DOHH2 (cell line): ENCODE measurements at regions not wholly inside any gene's neighbourhood (a gene's known extent, or its start where the extent isn't known, plus 50 kb on each side); places are given as distances from the start of the nearest gene placed in this dataset.

Experiments used
- H3F3A ChIP-seq: fragments of 200-600 bp; sonication (generic), shearing (Covaris generic); 2 replicates; pipeline ENCODE4 v1.6.0; 2016; ENCODE audit warnings: antibody characterized with exemption, mild to moderate bottlenecking; ENCODE audit not compliant: control insufficient read depth, insufficient read depth
- H3K27ac ChIP-seq: fragments of 200-600 bp; sonication (generic); 2 replicates; pipeline ENCODE4 v1.5.1; 2014; ENCODE audit warnings: low read depth, mild to moderate bottlenecking, low read length, moderate library complexity
- H3K27me3 ChIP-seq: fragments of 200-600 bp; sonication (generic); 2 replicates; pipeline ENCODE4 v1.6.1; 2014; ENCODE audit warnings: mild to moderate bottlenecking, low read length, mixed read lengths; ENCODE audit not compliant: control insufficient read depth
- H3K36me3 ChIP-seq: fragments of 200-600 bp; sonication (generic); 2 replicates; pipeline ENCODE4 v1.6.1; 2014; ENCODE audit warnings: mild to moderate bottlenecking, low read length, moderate library complexity, mixed read lengths; ENCODE audit not compliant: control insufficient read depth
- H3K4me1 ChIP-seq: fragments of 200-600 bp; sonication (generic); 2 replicates; pipeline ENCODE4 v1.6.1; 2014; ENCODE audit warnings: mild to moderate bottlenecking, low read length, mixed read lengths; ENCODE audit not compliant: control insufficient read depth
- H3K4me2 ChIP-seq: fragments of 200-600 bp; sonication (generic); 2 replicates; pipeline ENCODE4 v1.6.0; 2014; ENCODE audit warnings: mild to moderate bottlenecking, low read length, moderate library complexity
- H3K4me3 ChIP-seq: fragments of 200-600 bp; sonication (generic); 2 replicates; pipeline ENCODE4 v1.5.1; 2014; ENCODE audit warnings: mild to moderate bottlenecking, low read length, mixed read lengths
- H3K79me2 ChIP-seq: fragments of 200-600 bp; sonication (generic); 2 replicates; pipeline ENCODE4 v1.6.1; 2014; ENCODE audit warnings: mild to moderate bottlenecking, low read length, mixed read lengths; ENCODE audit not compliant: control insufficient read depth
- H3K9me2 ChIP-seq: fragments of 200-600 bp; sonication (generic); replicated peaks from 2 replicates; pipeline ENCODE4 v1.6.1; 2014; ENCODE audit warnings: mild to moderate bottlenecking, low read length, mixed read lengths; ENCODE audit not compliant: control insufficient read depth
- H3K9me3 ChIP-seq: fragments of 200-600 bp; sonication (generic); 2 replicates; pipeline ENCODE4 v1.6.1; 2014; ENCODE audit warnings: antibody characterized with exemption, low read length, mixed read lengths; ENCODE audit not compliant: control insufficient read depth, insufficient read depth
- H4K20me1 ChIP-seq: fragments of 200-600 bp; sonication (generic); 2 replicates; pipeline ENCODE4 v1.6.0; 2014; ENCODE audit warnings: low read depth, mild to moderate bottlenecking, antibody characterized with exemption, low read length, moderate library complexity; ENCODE audit not compliant: control insufficient read depth, insufficient read depth
- EZH2phosphoT487 ChIP-seq: fragments of 200-600 bp; sonication (generic); IDR thresholded peaks from 2 replicates; pipeline ENCODE4 v1.6.1; 2017; ENCODE audit warnings: borderline replicate concordance, mild to moderate bottlenecking, antibody characterized with exemption, low read length, moderate library complexity, mixed read lengths
- TF ChIP-seq, protein P1 (sequence below): fragments of 200-600 bp; sonication (generic); IDR thresholded peaks from one replicate; pipeline ENCODE4 v1.5.1; 2014; ENCODE audit warnings: antibody characterized with exemption, mild to moderate bottlenecking, low read depth, low read length; ENCODE audit not compliant: poor library complexity, severe bottlenecking

DNA sequence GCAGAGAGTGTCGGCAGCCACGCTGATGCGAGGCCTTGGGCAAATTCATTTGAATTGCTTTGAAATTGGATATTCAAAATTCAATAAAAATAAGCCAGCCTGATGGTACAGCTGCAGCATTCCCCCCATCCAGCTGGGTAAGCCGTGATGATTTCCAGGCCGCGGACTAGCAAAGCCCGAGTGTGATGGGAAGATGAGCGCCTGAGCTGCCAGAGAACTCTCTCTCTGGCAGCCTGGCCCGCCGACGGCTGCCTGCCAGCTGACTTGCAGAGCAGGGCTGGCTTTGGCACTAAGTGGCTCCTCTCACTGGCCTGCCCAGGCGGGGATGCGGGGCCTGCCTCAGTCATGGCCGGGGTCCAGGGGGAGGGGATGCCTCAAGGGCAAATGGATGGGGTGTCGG, 268.3 kb upstream of the WWC1 start:
- H3F3A ChIP-seq = no peaks in the 10 kb centered on the region
- no peak for TF ChIP-seq EZH2phosphoT487
- TF ChIP-seq, protein P1, sequence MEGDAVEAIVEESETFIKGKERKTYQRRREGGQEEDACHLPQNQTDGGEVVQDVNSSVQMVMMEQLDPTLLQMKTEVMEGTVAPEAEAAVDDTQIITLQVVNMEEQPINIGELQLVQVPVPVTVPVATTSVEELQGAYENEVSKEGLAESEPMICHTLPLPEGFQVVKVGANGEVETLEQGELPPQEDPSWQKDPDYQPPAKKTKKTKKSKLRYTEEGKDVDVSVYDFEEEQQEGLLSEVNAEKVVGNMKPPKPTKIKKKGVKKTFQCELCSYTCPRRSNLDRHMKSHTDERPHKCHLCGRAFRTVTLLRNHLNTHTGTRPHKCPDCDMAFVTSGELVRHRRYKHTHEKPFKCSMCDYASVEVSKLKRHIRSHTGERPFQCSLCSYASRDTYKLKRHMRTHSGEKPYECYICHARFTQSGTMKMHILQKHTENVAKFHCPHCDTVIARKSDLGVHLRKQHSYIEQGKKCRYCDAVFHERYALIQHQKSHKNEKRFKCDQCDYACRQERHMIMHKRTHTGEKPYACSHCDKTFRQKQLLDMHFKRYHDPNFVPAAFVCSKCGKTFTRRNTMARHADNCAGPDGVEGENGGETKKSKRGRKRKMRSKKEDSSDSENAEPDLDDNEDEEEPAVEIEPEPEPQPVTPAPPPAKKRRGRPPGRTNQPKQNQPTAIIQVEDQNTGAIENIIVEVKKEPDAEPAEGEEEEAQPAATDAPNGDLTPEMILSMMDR = no peak
- H3K4me2 ChIP-seq = no peak overlapping the region
- no peaks in the 10 kb centered on the region for H3K4me1 ChIP-seq
- no peaks in the 10 kb centered on the region for H3K9me3 ChIP-seq
- no peaks in the 10 kb centered on the region for H3K36me3 ChIP-seq
- no peaks in the 10 kb centered on the region for H3K79me2 ChIP-seq
- H3K9me2 ChIP-seq = no peaks in the 10 kb centered on the region
- H3K27me3 ChIP-seq = no peaks in the 10 kb centered on the region
- no peak overlapping the region for H3K27ac ChIP-seq
- no peaks in the 10 kb centered on the region for H4K20me1 ChIP-seq
- H3K4me3 ChIP-seq = no peak overlapping the region

DNA sequence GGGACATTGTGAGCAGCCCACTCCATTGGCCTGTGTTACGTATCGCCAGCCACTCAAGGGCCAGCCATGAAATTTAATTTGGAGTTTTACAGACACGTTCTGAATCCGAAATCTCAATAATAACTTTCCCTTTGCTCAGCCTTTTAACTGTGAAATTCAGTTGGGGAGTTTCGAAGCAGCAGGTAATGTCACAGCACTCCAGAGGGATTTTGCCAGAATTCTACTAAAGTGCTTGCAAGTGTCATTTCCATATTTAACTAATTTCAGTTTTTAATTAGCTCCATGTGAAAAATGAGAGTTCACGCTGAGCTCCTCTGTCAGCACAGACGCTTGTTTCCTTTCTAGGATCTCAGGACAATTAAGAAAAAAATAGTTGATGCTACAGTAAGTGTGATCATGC, 267.1 kb upstream of the WWC1 start:
- no peak overlapping the region for H3K4me2 ChIP-seq
- no peaks in the 10 kb centered on the region for H3K9me3 ChIP-seq
- H3K4me3 ChIP-seq = no peak overlapping the region
- H3K27ac ChIP-seq = no peak overlapping the region
- H3K36me3 ChIP-seq = no peaks in the 10 kb centered on the region
- H3K9me2 ChIP-seq = no peaks in the 10 kb centered on the region
- no peaks in the 10 kb centered on the region for H3K79me2 ChIP-seq
- H4K20me1 ChIP-seq = no peaks in the 10 kb centered on the region
- no peaks in the 10 kb centered on the region for H3K27me3 ChIP-seq
- no peak for TF ChIP-seq EZH2phosphoT487
- TF ChIP-seq, protein P1 = no peak
- no peaks in the 10 kb centered on the region for H3K4me1 ChIP-seq
- no peaks in the 10 kb centered on the region for H3F3A ChIP-seq

DNA sequence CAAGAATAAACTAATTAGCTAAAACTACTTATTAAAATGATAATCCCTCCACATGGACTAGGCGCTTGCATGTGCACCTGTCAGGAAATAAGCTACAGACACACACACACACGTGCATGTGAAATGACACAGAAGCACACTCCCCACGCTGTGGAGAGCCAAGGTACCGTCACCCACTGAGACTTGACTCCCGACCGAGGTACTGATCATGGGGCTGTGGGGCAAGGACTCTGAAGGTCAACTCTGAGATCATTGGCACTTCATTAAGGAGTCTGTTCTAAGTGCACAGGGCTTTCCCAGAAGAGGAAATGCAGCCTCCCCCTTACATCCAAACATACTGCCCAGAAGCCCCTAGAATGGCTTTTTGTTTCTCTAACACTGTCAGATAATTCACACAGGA, 264.4 kb upstream of the WWC1 start:
- Histone ChIP-seq H3K4me1 (no peaks in the 10 kb centered on the region), H3K36me3 (no peaks in the 10 kb centered on the region), H3K4me2 (no peak overlapping the region), H3K4me3 (no peak overlapping the region), H3K9me2 (no peaks in the 10 kb centered on the region), H3K27ac (no peak overlapping the region), H4K20me1 (no peaks in the 10 kb centered on the region), H3K27me3 (no peaks in the 10 kb centered on the region), H3K9me3 (no peaks in the 10 kb centered on the region), H3F3A (no peaks in the 10 kb centered on the region), H3K79me2 (no peaks in the 10 kb centered on the region)
- no peak for TF ChIP-seq EZH2phosphoT487
- TF ChIP-seq, protein P1 = no peak

DNA sequence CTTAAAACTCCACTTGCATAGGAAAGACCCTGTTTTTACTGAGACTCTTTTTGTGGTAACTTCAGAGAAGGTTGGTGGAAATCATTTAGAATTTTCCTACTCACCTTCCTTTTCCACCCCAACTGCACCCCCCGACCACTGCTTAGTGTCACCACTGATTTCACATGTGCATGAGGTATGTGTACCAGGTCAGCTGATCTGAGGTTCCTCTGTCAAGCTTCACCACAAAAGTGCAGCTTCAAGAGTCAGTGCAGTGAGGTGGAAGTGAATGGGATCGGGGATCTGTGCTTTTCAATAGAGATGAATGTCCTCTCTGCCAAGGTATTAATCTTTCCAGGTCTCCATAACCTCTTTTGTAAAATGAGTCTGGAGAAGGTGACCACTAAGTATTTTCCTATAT, 260.5 kb upstream of the WWC1 start:
- H3K27me3 ChIP-seq = no peaks in the 10 kb centered on the region
- no peaks in the 10 kb centered on the region for H3F3A ChIP-seq
- H3K9me3 ChIP-seq = no peaks in the 10 kb centered on the region
- no peaks in the 10 kb centered on the region for H3K36me3 ChIP-seq
- no peak overlapping the region for H3K27ac ChIP-seq
- H3K9me2 ChIP-seq = no peaks in the 10 kb centered on the region
- no peaks in the 10 kb centered on the region for H3K4me1 ChIP-seq
- H3K4me3 ChIP-seq = no peak overlapping the region
- H3K79me2 ChIP-seq = no peaks in the 10 kb centered on the region
- H4K20me1 ChIP-seq = no peaks in the 10 kb centered on the region
- H3K4me2 ChIP-seq = no peak overlapping the region
- TF ChIP-seq EZH2phosphoT487 = no peak
- TF ChIP-seq, protein P1 = no peak
